ENCODE measurements at regions not wholly inside any gene's neighbourhood (a gene's known extent, or its start where the extent isn't known, plus 50 kb on each side); places are given as distances from the start of the nearest gene placed in this dataset.

DNA sequence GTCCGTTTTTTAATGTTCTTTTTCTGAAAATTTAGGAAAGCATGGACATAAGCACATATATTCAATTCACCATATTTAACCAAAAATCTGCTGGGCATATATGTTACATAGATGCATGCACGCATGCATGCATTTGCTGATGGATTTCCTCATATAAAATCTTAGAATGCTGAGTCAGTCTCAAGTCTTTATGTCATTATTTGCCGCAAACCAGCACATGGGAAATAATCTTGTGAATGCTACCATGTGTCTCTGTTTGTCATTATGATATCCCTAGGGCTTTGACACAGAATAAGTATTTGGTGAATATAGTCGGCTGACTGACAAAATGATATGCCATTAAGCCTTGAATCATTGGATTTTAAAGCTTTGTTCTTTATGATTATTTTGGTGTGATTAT is 776.5 kb downstream of the KCNT2 start:
- BruUV-seq (replicated peaks): no TSS peak
- POLR2A ChIA-PET: no interaction called here
- Histone ChIP-seq H3K9me2 (ENCODE audit: insufficient read depth, low read length) (no peaks in the 10 kb centered on the region; the same call in 1 of the 2 replicates), H3K4me3 (ENCODE audit: low read depth, low read length, poor library complexity, severe bottlenecking) (no peak overlapping the region), H3K9me3 (ENCODE audit: low read length) (no peaks in the 10 kb centered on the region), H2AFZ (ENCODE audit: low read length) (no peak overlapping the region), H3K27ac (ENCODE audit: low read depth, low read length, poor library complexity, severe bottlenecking) (no peak overlapping the region), H3K79me2 (ENCODE audit: insufficient read depth, low read depth, low read length) (no peaks in the 10 kb centered on the region), H3K4me2 (ENCODE audit: low read length) (no peak overlapping the region), H3K36me3 (ENCODE audit: insufficient read depth, low read length) (no peaks in the 10 kb centered on the region), H4K20me1 (ENCODE audit: insufficient read depth, low read length) (peaks cover 5% of the 10 kb centered on the region; the same call in 1 of the 2 replicates), H3K4me1 (ENCODE audit: insufficient read depth, low read length, poor library complexity, severe bottlenecking) (no peaks in the 10 kb centered on the region)
- no peak for DNase-seq (ENCODE audit: low spot score)
- CTCF ChIA-PET (ENCODE audit: unreplicated experiment): no interaction called here
- intact Hi-C loops (cut with micrococcal nuclease; ENCODE audit: unreplicated experiment): no loop called here
- TF ChIP-seq EZH2phosphoT487 (IDR thresholded peaks at IDR 0.05; ENCODE audit: borderline replicate concordance, low read depth, low read length) (no peak), CTCF (conservative IDR thresholded peaks at IDR 0.05; ENCODE audit: low read length) (no peak)

GRCh38 chr1:195828325-195828724 is 779.9 kb downstream of the KCNT2 start:
- DNase-seq (ENCODE audit: low spot score): no peak
- Histone ChIP-seq H3K9me3 (ENCODE audit: low read length) (no peaks in the 10 kb centered on the region), H3K79me2 (ENCODE audit: insufficient read depth, low read depth, low read length) (no peaks in the 10 kb centered on the region), H3K36me3 (ENCODE audit: insufficient read depth, low read length) (no peaks in the 10 kb centered on the region), H3K4me1 (ENCODE audit: insufficient read depth, low read length, poor library complexity, severe bottlenecking) (no peaks in the 10 kb centered on the region), H3K4me3 (ENCODE audit: low read depth, low read length, poor library complexity, severe bottlenecking) (no peak overlapping the region), H4K20me1 (ENCODE audit: insufficient read depth, low read length) (peaks cover 5% of the 10 kb centered on the region; the same call in 1 of the 2 replicates), H2AFZ (ENCODE audit: low read length) (no peak overlapping the region), H3K4me2 (ENCODE audit: low read length) (no peak overlapping the region), H3K27ac (ENCODE audit: low read depth, low read length, poor library complexity, severe bottlenecking) (no peak overlapping the region), H3K9me2 (ENCODE audit: insufficient read depth, low read length) (no peaks in the 10 kb centered on the region)
- intact Hi-C loops (cut with micrococcal nuclease; ENCODE audit: unreplicated experiment): no loop called here
- no peak for TF ChIP-seq EZH2phosphoT487 (IDR thresholded peaks at IDR 0.05; ENCODE audit: borderline replicate concordance, low read depth, low read length)
- TF ChIP-seq CTCF (conservative IDR thresholded peaks at IDR 0.05; ENCODE audit: low read length): no peak
- BruUV-seq (replicated peaks): no TSS peak
- POLR2A ChIA-PET: interaction anchor here (0.8 to 1.0 kb wide), 2 partner anchors 11 to 366 kb away, joined by 3 to 4 read pairs; no protein-coding TSS in a partner anchor
- CTCF ChIA-PET (ENCODE audit: unreplicated experiment): no interaction called here

GRCh38 chr1:195820925-195821324 is 787.3 kb downstream of the KCNT2 start:
- intact Hi-C loops (cut with micrococcal nuclease; ENCODE audit: unreplicated experiment): no loop called here
- TF ChIP-seq CTCF (conservative IDR thresholded peaks at IDR 0.05; ENCODE audit: low read length) (no peak), EZH2phosphoT487 (IDR thresholded peaks at IDR 0.05; ENCODE audit: borderline replicate concordance, low read depth, low read length) (no peak)
- H2AFZ ChIP-seq (ENCODE audit: low read length): no peak overlapping the region
- no TSS peak for BruUV-seq (replicated peaks)
- no peaks in the 10 kb centered on the region for H3K4me1 ChIP-seq (ENCODE audit: insufficient read depth, low read length, poor library complexity, severe bottlenecking)
- no peaks in the 10 kb centered on the region for H3K9me2 ChIP-seq (ENCODE audit: insufficient read depth, low read length)
- no peak overlapping the region for H3K27ac ChIP-seq (ENCODE audit: low read depth, low read length, poor library complexity, severe bottlenecking)
- no peaks in the 10 kb centered on the region for H3K9me3 ChIP-seq (ENCODE audit: low read length)
- no peaks in the 10 kb centered on the region for H3K36me3 ChIP-seq (ENCODE audit: insufficient read depth, low read length)
- ChIA-PET CTCF (ENCODE audit: unreplicated experiment) (no interaction called here), POLR2A (interaction anchor here (1.0 to 1.4 kb wide), 2 partner anchors 73 to 154 kb away, joined by 3 to 5 read pairs; no protein-coding TSS in a partner anchor)
- no peak for DNase-seq (ENCODE audit: low spot score)
- H3K4me3 ChIP-seq (ENCODE audit: low read depth, low read length, poor library complexity, severe bottlenecking): no peak overlapping the region
- H3K79me2 ChIP-seq (ENCODE audit: insufficient read depth, low read depth, low read length): no peaks in the 10 kb centered on the region
- no peaks in the 10 kb centered on the region for H4K20me1 ChIP-seq (ENCODE audit: insufficient read depth, low read length)
- H3K4me2 ChIP-seq (ENCODE audit: low read length): no peak overlapping the region
